Tibial artery (tissue), 4 donors: ENCODE measurements at regions not wholly inside any gene's neighbourhood (a gene's known extent, or its start where the extent isn't known, plus 50 kb on each side); places are given as distances from the start of the nearest gene placed in this dataset.

ENCODE experiments used
- DNase-seq, 2 donors: peaks; one replicate each; pipeline ENCODE4 v3.0.0-alpha.2; 2019
- H3K27ac ChIP-seq, 2 donors: fragments of 200-600 bp; sonication (generic) in 1 of 2; 1 replicate in 1 of 2; 2 replicates in 1 of 2; pipeline ENCODE4 v1.5.1; 2018 to 2019; ENCODE audit warnings: mild to moderate bottlenecking in 1 of 2
- H3K27me3 ChIP-seq, 2 donors: fragments of 200-600 bp; sonication (generic) in 1 of 2; one replicate each; pipeline versions ENCODE4 v1.5.1 to v1.6.0; 2016 to 2019
- H3K36me3 ChIP-seq, 3 donors: fragments of 200-600 bp; sonication (generic) in 2 of 3; one replicate each; pipeline ENCODE4 v1.5.1; 2016 to 2019; ENCODE audit warnings: mild to moderate bottlenecking in 2 of 3
- H3K4me1 ChIP-seq, 4 donors: fragments of 200-600 bp; sonication (generic) in 2 of 4; 1 replicate in 3 of 4; 2 replicates in 1 of 4; pipeline ENCODE4 v1.5.1; 2016 to 2019
- H3K4me3 ChIP-seq, 2 donors: fragments of 200-600 bp; sonication (generic) in 1 of 2; 1 replicate in 1 of 2; 2 replicates in 1 of 2; pipeline ENCODE4 v1.5.1; 2018 to 2019; ENCODE audit warnings: mild to moderate bottlenecking in 2 of 2
- H3K9me3 ChIP-seq, 3 donors: fragments of 200-600 bp; sonication (generic) in 1 of 3; one replicate each; pipeline ENCODE4 v1.5.1; 2016 to 2019
- intact Hi-C: fragments of 100-400 bp; cut with DNase I; formaldehyde crosslinking; loops from one replicate; pipeline ENCODE4 v1.15.0; 2023; ENCODE audit warnings: low total_unique reads
- TF ChIP-seq, protein P1 (sequence below), 2 experiments: fragments of 200-600 bp in 1 of 2; fragments of 450-650 bp in 1 of 2; IDR thresholded peaks; one replicate each; pipeline ENCODE4 v1.5.1; 2017 to 2019; ENCODE audit warnings: antibody characterized with exemption in 2 of 2, mild to moderate bottlenecking in 1 of 2, moderate library complexity in 1 of 2

DNA sequence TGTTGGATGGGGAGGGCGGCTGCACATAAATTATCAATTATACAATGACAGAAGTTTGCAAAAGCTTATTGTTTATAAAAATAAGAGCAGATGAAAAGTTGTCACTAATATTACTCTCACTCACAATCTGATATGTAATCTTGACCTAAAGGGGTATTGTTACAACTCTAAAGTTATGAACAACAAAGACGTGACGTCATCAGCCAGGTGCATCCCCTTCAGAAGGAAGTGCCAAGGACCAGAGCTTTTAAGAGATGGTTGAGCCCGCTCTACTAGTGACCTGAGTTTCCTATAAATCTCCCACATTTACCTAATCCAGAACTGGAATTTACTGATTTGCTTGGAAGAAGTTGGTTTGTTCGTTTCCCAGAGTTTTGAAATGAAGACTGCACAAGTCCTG is 247.7 kb upstream of the MGMT start:
- H3K27me3 ChIP-seq: no peaks in the 10 kb centered on the region
- H3K27ac ChIP-seq: no peak overlapping the region
- no peaks in the 10 kb centered on the region for H3K36me3 ChIP-seq
- no peak overlapping the region for H3K4me3 ChIP-seq
- no peaks in the 10 kb centered on the region for H3K4me1 ChIP-seq
- H3K9me3 ChIP-seq: no peaks in the 10 kb centered on the region
- no peak for DNase-seq
- intact Hi-C loops: no loop called here
- TF ChIP-seq, protein P1, sequence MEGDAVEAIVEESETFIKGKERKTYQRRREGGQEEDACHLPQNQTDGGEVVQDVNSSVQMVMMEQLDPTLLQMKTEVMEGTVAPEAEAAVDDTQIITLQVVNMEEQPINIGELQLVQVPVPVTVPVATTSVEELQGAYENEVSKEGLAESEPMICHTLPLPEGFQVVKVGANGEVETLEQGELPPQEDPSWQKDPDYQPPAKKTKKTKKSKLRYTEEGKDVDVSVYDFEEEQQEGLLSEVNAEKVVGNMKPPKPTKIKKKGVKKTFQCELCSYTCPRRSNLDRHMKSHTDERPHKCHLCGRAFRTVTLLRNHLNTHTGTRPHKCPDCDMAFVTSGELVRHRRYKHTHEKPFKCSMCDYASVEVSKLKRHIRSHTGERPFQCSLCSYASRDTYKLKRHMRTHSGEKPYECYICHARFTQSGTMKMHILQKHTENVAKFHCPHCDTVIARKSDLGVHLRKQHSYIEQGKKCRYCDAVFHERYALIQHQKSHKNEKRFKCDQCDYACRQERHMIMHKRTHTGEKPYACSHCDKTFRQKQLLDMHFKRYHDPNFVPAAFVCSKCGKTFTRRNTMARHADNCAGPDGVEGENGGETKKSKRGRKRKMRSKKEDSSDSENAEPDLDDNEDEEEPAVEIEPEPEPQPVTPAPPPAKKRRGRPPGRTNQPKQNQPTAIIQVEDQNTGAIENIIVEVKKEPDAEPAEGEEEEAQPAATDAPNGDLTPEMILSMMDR (IDR thresholded peaks at IDR 0.05): no peak

DNA sequence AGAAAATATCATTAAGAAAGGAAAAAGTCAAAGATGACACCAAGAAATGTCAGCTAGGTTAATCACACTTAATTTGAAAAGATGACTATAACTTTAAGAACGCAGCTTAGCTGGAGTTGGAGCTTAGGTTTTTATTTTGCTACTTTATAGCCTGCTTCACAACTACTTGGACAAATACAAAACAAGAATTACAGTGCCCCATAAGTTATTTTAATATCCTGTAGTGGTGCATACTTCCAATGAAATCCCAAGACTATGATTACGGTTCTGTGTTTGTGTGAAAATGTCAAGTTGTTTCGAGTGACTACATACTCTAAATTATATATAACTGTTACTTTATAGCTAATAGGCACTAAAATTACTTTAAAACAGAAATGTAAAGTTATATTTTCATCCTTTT is 244.6 kb upstream of the MGMT start:
- Histone ChIP-seq H3K27me3 (no peaks in the 10 kb centered on the region), H3K4me1 (no peaks in the 10 kb centered on the region), H3K36me3 (no peaks in the 10 kb centered on the region), H3K27ac (no peak overlapping the region), H3K4me3 (no peak overlapping the region), H3K9me3 (no peaks in the 10 kb centered on the region)
- intact Hi-C loops: no loop called here
- no peak for DNase-seq
- TF ChIP-seq, protein P1 (IDR thresholded peaks at IDR 0.05): no peak

DNA sequence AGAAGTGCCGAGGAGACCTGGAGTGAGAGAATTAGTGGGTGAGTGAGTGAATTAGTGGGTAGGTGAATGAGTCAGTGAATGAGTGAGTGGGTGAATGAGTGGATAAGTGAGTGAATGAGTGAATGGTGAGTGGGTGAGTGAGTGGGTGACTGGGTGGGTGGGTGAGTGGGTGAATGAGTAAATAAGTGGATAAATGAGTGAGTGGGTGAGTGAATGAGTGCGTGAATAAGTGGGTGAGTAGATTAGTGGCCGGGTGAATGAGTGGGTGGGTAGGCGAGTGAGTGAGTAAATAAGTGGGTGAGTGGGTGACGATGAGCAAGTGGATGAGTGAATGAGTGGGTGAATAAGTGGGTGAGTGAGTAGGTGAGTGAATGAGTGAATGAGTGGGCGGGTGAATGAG is 243.7 kb upstream of the MGMT start:
- no peak for DNase-seq
- H3K36me3 ChIP-seq: no peaks in the 10 kb centered on the region
- no peak overlapping the region for H3K4me3 ChIP-seq
- TF ChIP-seq, protein P1 (IDR thresholded peaks at IDR 0.05): no peak
- H3K9me3 ChIP-seq: no peaks in the 10 kb centered on the region
- intact Hi-C loops: no loop called here
- no peaks in the 10 kb centered on the region for H3K4me1 ChIP-seq
- H3K27ac ChIP-seq: no peak overlapping the region
- H3K27me3 ChIP-seq: no peaks in the 10 kb centered on the region

DNA sequence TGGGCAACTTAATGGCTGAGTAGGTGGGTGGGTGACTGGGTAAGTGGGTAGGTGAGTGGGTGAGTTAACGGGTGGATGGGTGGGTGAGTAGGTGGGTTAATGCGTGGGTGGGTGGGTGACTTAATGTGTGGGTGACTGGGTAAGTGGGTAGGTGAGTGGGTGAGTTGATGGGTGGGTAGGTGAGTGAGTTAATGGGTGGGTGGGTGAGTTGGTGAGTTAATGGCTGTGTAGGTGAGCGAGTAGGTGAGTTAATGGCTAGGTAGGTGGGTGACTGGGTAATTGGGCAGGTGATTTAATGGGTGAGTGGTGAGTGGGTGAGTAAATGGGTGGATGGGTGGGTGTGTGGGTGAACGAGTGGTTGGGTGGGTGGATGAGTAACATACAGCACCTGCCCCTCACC is 243.0 kb upstream of the MGMT start:
- no peaks in the 10 kb centered on the region for H3K4me1 ChIP-seq
- H3K9me3 ChIP-seq: no peaks in the 10 kb centered on the region
- no peak for DNase-seq
- TF ChIP-seq, protein P1 (IDR thresholded peaks at IDR 0.05): no peak
- intact Hi-C loops: no loop called here
- no peak overlapping the region for H3K4me3 ChIP-seq
- no peaks in the 10 kb centered on the region for H3K27me3 ChIP-seq
- H3K27ac ChIP-seq: no peak overlapping the region
- H3K36me3 ChIP-seq: no peaks in the 10 kb centered on the region

DNA sequence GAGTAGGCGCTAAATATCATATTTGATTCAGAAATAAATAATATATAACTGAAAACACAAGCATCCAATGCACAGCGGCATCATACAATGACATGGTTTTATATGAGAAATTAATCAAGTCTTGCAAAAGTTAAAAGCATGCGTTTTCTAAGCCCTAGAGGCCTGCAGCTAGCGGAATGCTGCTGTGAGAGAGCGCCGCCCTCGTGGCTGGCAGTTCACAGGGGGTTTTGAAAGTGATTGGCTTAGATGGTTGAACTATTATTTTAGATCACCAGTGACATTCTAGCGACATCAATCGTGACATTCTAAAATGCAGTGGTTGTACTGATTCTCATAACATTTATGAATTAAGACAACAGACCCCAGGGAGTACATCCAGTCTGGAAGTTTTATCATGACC is 235.2 kb upstream of the MGMT start:
- Histone ChIP-seq H3K9me3 (no peaks in the 10 kb centered on the region), H3K27me3 (no peaks in the 10 kb centered on the region), H3K4me1 (no peaks in the 10 kb centered on the region), H3K27ac (no peak overlapping the region), H3K4me3 (no peak overlapping the region), H3K36me3 (no peaks in the 10 kb centered on the region)
- DNase-seq: no peak
- intact Hi-C loops: no loop called here
- TF ChIP-seq, protein P1 (IDR thresholded peaks at IDR 0.05): no peak
